GM11168 (cell line): ENCODE measurements at regions not wholly inside any gene's neighbourhood (a gene's known extent, or its start where the extent isn't known, plus 50 kb on each side); places are given as distances from the start of the nearest gene placed in this dataset.

Source experiments
- in situ Hi-C: fragments of 300-500 bp; cut with MboI; formaldehyde crosslinking; loops from one replicate; pipeline ENCODE4 v1.12.0; 2022; ENCODE audit warnings: low sequenced_read_pairs; ENCODE audit not compliant: unreplicated experiment

GRCh38 chr7:35508623-35509400 lies 186.1 kb downstream of the HERPUD2 start:
- in situ Hi-C loops = no loop called here

GRCh38 chr7:35505066-35505465 lies 189.9 kb downstream of the HERPUD2 start:
- in situ Hi-C loops = no loop called here

GRCh38 chr7:35504365-35504764 lies 190.6 kb downstream of the HERPUD2 start:
- in situ Hi-C loops = no loop called here

GRCh38 chr7:35501681-35502080 lies 193.3 kb downstream of the HERPUD2 start:
- in situ Hi-C loops = no loop called here

- in situ Hi-C loops = no loop called here
Observed at GRCh38 chr7:35499226-35499625, 195.7 kb downstream of the HERPUD2 start.

GRCh38 chr7:35498416-35498815 lies 196.5 kb downstream of the HERPUD2 start:
- in situ Hi-C loops = no loop called here

GRCh38 chr7:35495844-35496243 lies 199.1 kb downstream of the HERPUD2 start:
- in situ Hi-C loops = no loop called here

- in situ Hi-C loops = no loop called here
Observed at GRCh38 chr7:35495377-35495776, 199.6 kb downstream of the HERPUD2 start.

GRCh38 chr7:35494407-35494806 lies 200.5 kb downstream of the HERPUD2 start:
- in situ Hi-C loops = no loop called here

GRCh38 chr7:35492451-35493175 lies 202.3 kb downstream of the HERPUD2 start:
- in situ Hi-C loops = no loop called here

- in situ Hi-C loops = no loop called here
Observed at GRCh38 chr7:35491233-35491632, 203.7 kb downstream of the HERPUD2 start.

- in situ Hi-C loops = no loop called here
Observed at GRCh38 chr7:35487841-35488240, 207.1 kb downstream of the HERPUD2 start.

- in situ Hi-C loops = no loop called here
Observed at GRCh38 chr7:35487402-35487801, 207.5 kb downstream of the HERPUD2 start.

GRCh38 chr7:35485436-35485835 lies 209.5 kb downstream of the HERPUD2 start:
- in situ Hi-C loops = no loop called here

- in situ Hi-C loops = no loop called here
Observed at GRCh38 chr7:35483568-35483967, 211.4 kb downstream of the HERPUD2 start.

- in situ Hi-C loops = no loop called here
Observed at GRCh38 chr7:35482231-35482630, 212.7 kb downstream of the HERPUD2 start.

- in situ Hi-C loops = no loop called here
Observed at GRCh38 chr7:35480806-35481205, 214.1 kb downstream of the HERPUD2 start.

GRCh38 chr7:35477609-35478008 lies 217.3 kb downstream of the HERPUD2 start:
- in situ Hi-C loops = no loop called here

GRCh38 chr7:35474100-35474499 lies 220.2 kb upstream of the TBX20 start:
- in situ Hi-C loops = no loop called here

- in situ Hi-C loops = no loop called here
Observed at GRCh38 chr7:35468606-35469005, 214.7 kb upstream of the TBX20 start.

GRCh38 chr7:35467456-35467978 lies 213.6 kb upstream of the TBX20 start:
- in situ Hi-C loops = no loop called here
